Body of pancreas (tissue), 4 donors: ENCODE measurements at regions not wholly inside any gene's neighbourhood (a gene's known extent, or its start where the extent isn't known, plus 50 kb on each side); places are given as distances from the start of the nearest gene placed in this dataset.

ENCODE experiments used
- POLR2A ChIP-seq, 3 donors: fragments of 450-650 bp; IDR thresholded peaks; one replicate each; pipeline ENCODE4 v1.6.1; 2016; ENCODE audit warnings: antibody characterized with exemption in 3 of 3, mild to moderate bottlenecking in 2 of 3
- TF ChIP-seq, protein P1 (sequence below), 7 experiments: fragments of 450-650 bp in 4 of 7; fragments of 200-600 bp in 3 of 7; sonication (generic) in 3 of 7; IDR thresholded peaks; one replicate each; pipeline ENCODE4 v1.5.1; 2016 to 2019; ENCODE audit warnings: antibody characterized with exemption in 7 of 7

DNA sequence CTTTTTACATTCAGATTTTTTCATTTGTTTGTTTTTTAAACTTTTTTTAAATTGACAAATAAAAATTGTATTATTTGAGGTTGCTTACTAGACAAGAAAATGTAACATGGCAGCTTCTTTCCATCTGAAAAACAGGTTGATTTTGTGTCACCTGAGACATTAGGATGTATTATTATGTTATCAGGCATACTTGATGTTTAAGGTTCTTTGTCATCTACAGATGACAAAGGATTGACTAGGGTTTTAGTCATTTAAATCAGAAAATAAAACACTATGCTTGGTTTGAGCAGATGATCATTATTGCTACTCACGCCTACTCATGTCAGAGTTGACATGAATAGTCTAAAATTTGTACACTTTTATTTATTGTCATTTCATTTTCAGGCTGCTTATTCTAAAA is 1494.5 kb downstream of the SLITRK5 start:
- TF ChIP-seq, protein P1, sequence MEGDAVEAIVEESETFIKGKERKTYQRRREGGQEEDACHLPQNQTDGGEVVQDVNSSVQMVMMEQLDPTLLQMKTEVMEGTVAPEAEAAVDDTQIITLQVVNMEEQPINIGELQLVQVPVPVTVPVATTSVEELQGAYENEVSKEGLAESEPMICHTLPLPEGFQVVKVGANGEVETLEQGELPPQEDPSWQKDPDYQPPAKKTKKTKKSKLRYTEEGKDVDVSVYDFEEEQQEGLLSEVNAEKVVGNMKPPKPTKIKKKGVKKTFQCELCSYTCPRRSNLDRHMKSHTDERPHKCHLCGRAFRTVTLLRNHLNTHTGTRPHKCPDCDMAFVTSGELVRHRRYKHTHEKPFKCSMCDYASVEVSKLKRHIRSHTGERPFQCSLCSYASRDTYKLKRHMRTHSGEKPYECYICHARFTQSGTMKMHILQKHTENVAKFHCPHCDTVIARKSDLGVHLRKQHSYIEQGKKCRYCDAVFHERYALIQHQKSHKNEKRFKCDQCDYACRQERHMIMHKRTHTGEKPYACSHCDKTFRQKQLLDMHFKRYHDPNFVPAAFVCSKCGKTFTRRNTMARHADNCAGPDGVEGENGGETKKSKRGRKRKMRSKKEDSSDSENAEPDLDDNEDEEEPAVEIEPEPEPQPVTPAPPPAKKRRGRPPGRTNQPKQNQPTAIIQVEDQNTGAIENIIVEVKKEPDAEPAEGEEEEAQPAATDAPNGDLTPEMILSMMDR (IDR thresholded peaks at IDR 0.05) = no peak
- TF ChIP-seq POLR2A (IDR thresholded peaks at IDR 0.05) = no peak
